CD4-positive, alpha-beta T cell treated with Interferon alpha-2 for 1 hour (primary cell): ENCODE measurements at regions not wholly inside any gene's neighbourhood (a gene's known extent, or its start where the extent isn't known, plus 50 kb on each side); places are given as distances from the start of the nearest gene placed in this dataset.

ENCODE experiments used
- DNase-seq, 2 donors: peaks; one replicate each; pipeline ENCODE4 v3.0.0-alpha.2; 2020 to 2022

DNA sequence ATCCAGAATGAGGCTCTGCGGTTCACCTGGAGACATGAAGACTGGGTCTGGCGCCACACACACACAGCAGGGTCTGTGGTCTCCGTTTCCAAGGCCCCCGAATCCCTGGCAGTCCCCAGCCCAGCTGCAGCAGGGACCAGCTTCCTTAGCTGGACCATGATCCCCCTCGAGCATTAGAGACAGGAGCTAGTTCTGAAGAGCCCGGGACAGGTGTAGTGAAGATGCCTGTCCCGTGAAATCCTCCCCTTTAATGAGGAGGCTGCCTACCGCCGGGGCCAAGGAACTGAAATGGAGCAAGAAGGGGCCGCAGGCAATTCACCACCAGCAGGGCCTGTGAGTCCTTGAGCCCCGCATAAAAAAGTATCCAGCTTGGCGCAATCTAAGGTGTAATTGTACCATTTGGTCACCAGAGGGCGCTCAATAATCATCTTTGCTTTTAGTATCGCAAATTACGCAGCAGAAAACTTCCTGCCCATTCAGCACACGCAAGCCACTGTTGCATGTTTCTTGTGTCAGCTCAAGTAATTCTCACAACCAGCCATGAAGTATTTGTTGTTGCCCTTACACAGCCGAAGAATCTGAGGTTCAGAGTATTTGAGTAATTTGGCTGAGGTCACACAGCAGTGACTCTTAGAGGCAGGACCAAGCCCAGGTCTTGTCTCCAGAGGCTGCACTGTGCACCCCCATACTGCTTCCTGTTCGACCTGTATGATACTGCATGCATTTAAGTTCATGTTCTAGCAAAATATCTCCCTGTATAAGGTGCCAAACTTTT, 54.3 kb upstream of the PPP2R5C start:
- DNase-seq, result peak; percentile 77 to 88

DNA sequence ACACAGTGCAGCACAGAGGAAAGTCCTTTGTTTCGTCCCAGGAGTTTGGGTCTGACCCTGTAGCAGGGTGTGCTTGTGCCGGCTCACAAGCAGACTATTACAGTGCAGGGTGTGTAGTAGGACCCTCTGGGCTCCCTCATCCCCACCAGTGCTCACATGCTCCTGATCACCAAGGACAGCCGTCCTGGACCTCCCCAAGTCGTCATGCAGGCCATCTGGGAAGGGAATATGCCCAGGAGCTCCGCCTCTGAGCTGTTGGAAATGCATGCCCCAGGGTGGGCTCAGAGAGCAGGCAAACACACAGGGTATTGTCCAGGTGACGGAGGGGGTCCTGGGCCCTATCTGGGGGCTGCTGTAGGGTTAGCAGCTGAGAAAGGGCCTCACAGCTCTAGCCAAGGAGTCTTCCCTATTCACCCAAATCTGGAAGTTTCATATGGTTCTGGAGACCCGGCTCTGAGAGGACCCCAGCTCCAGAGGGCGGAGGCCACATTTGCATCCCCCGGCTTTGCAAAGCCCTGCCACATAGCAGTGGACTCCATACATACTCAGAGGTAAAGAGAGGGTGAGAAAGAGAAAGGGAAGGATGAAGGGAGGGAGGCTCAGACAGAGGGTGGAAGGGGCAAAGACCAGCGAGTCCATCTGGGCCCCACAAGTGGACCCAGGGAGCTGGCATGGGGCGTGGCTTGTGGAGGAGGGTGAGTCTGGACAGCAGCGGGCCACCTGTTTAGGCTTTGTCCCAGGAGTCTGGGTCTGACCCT, 53.5 kb upstream of the PPP2R5C start:
- DNase-seq, result no peak

DNA sequence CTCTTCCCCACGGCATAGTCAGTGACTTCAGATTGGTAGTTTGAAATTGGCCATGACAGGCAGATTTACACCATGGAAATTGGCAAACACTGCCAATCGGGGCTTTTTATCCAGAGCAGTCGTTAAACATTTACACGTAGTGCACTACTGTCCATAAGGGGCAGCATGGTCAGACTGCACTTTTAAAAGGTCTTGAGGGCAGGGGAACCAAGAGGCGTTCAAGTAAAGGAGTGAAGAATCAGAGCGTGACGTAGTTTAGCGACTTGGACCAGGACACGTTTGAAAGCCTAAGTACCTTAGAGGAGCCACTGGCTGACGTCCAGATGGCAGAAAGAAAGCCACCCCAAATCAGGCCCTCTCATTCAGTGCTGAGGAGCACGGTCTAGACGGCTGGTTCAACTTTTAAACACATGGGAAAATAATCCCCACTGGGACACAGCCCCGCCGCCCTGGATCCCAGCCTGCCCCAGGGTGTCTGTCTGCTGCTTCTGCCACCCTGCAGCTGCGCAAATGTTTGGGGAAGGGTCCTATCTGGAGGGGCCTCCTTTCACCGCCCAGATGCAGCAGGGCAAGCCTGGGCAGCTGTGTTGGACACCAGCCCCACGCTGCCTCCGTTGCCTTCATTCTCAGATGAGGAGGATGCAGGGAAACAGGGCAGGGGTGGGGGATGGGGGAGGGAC, 52.5 kb upstream of the PPP2R5C start:
- DNase-seq, result no peak

DNA sequence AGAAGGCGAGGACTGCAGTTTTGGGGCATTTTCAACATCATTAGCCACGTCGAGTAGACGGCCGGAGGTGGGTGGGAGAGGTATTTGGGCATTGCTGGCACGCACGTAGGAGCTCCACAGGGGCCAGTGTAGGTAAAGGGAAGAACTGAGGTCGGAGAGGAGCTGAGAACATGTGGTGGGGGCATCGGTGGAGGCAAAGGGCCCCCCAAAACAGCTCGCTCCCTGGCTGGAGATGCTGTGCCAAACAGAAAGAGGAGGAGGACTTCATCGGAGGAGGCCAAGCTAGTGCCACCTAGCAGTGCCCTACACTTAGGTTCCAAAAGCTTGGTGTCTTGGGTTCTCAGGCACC, 52.0 kb upstream of the PPP2R5C start:
- DNase-seq, result no peak

DNA sequence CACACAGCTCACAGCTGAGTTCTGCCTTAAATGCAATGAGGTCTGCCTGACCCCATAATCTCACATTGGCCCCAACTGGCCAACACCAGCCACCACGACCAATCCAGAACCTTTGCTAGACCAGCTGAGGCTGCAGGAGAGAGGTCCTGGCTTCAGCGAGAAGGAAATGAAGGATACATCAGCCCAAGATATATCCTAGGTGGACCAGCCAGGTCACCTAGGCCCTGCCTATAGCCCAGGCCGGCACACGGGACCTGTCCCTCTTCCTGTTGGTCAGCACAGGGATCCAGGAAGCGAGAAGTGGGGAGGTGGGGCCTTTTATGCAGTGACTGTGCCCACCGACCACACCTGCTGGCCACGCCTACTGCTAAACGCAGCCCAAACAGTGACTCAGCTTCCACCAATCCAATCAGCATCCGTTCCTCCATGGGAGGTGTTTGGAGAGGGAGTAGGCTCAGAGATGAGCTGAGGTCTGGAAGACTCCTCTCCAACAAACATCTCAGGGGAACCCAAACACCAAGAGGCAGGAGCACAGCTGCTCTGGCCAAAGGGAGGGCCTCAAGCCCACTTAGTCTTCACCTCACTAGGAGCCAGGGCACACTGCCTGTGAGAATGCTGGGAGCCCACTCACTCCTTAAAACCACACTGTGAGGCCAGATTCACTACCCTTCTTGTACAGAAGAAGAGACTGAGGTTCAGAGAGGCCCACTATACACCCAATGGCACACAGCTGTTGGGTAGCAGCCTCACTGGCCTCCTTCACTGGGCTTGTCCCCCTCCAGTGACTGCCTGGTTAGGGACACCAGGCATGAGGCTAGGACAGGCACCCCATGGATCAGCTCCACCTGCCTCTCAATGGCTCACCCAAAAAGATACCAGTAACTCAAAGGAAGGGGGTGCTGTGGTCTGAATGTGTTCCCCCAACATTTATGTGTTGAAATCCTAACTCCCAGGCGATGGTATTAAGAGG, 51.3 kb upstream of the PPP2R5C start:
- no peak for DNase-seq

DNA sequence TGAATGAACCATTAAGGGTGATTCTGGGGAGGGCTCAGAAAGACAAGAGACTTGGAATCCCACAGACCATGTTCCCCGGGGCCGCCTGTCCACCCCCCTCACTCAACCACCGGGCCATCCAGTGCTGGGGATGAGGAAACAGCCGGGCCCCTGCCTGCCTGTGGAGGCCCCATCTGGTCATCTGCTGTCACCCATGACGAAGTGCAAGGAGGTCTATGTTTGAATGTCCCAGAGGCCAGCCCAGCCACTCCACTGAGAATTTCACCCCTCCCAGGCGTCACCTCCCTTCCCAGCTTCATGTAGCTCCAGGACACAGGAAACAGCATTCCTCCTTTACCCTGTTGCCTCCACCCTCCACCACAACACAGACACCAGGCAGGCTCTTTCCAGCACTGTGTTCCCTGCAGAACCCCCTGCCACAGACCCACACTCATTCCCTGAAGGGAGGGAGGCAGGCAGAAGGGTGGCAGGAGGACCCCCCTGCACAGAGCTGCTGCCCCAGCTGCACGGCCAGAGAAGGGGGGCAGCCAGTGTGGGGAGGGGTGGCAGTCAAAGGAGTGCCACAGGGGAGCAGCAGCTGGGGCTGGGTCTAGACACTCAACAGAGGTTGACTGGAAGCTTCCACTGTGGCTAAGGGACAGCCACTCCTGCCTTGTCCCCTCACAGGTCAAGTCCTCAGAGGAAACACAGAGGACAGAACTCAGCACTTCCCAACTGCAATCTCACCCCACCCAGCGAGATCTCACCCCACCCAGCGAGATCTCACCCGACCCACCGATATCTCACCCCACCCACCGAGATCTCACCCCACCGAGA, 50.3 kb upstream of the PPP2R5C start:
- DNase-seq, result peak in 1 of 2 donors; percentile 53
